Lower lobe of right lung (tissue), 2 donors: ENCODE measurements at regions not wholly inside any gene's neighbourhood (a gene's known extent, or its start where the extent isn't known, plus 50 kb on each side); places are given as distances from the start of the nearest gene placed in this dataset.
"Not testable (repeated sequence)": the region's sequence is repeated elsewhere in the genome, so short reads cannot be mapped to it uniquely, and the experiment has no call there.

Source experiments
- ATAC-seq, 2 donors: fragments of 200-7000 bp; cut with Tn5 transposase; one replicate each; pipeline ENCODE4 v1.9.1; 2020 to 2022; ENCODE audit warnings: mild to moderate bottlenecking in 2 of 2, moderate library complexity in 2 of 2
- DNase-seq: peaks from one replicate; pipeline ENCODE4 v3.0.0-alpha.2; 2020
- H3K27ac ChIP-seq: fragments of 200-600 bp; one replicate; pipeline ENCODE4 v1.8.0; 2022
- H3K27me3 ChIP-seq: fragments of 200-600 bp; one replicate; pipeline ENCODE4 v1.8.0; 2022; ENCODE audit warnings: low read depth
- H3K36me3 ChIP-seq: fragments of 200-600 bp; one replicate; pipeline ENCODE4 v1.8.0; 2022; ENCODE audit warnings: mild to moderate bottlenecking
- H3K4me1 ChIP-seq: fragments of 200-600 bp; one replicate; pipeline ENCODE4 v1.8.0; 2022
- H3K4me3 ChIP-seq: fragments of 200-600 bp; one replicate; pipeline ENCODE4 v1.8.0; 2022; ENCODE audit warnings: mild to moderate bottlenecking
- H3K9me3 ChIP-seq: fragments of 200-600 bp; one replicate; pipeline ENCODE4 v1.8.0; 2022
- intact Hi-C: fragments of 100-400 bp; cut with DNase I; formaldehyde crosslinking; loops from one replicate; pipeline ENCODE4 v1.11.0; 2022
- TF ChIP-seq, protein P1 (sequence below): fragments of 200-600 bp; IDR thresholded peaks from one replicate; pipeline ENCODE4 v1.8.0; 2022; ENCODE audit warnings: antibody characterized with exemption, mild to moderate bottlenecking
- donor health status: DM: no; HTN: yes; CAD: no; lungs with severe emphysema.

DNA sequence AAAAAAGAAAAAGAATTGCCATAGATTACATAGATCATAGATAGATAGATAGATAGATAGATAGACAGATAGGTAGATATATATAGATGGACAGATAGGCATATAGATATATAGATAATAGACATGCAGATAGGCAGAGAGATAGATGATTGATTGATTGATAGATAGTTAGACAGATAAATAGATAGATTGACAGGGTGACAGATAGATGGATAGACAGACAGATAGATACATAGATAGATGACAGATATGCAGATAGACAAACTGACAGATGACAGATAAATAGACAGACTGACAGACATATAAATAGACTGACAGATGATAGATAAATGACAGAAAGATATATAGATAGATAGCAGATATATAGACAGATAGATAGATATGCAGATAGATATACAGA, 474.0 kb downstream of the IRS2 start:
- TF ChIP-seq, protein P1, sequence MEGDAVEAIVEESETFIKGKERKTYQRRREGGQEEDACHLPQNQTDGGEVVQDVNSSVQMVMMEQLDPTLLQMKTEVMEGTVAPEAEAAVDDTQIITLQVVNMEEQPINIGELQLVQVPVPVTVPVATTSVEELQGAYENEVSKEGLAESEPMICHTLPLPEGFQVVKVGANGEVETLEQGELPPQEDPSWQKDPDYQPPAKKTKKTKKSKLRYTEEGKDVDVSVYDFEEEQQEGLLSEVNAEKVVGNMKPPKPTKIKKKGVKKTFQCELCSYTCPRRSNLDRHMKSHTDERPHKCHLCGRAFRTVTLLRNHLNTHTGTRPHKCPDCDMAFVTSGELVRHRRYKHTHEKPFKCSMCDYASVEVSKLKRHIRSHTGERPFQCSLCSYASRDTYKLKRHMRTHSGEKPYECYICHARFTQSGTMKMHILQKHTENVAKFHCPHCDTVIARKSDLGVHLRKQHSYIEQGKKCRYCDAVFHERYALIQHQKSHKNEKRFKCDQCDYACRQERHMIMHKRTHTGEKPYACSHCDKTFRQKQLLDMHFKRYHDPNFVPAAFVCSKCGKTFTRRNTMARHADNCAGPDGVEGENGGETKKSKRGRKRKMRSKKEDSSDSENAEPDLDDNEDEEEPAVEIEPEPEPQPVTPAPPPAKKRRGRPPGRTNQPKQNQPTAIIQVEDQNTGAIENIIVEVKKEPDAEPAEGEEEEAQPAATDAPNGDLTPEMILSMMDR = no peak
- Histone ChIP-seq H3K36me3 (no peaks in the 10 kb centered on the region), H3K4me3 (no peak overlapping the region), H3K27ac (no peak overlapping the region), H3K27me3 (no peaks in the 10 kb centered on the region), H3K4me1 (no peaks in the 10 kb centered on the region), H3K9me3 (no peaks in the 10 kb centered on the region)
- intact Hi-C loops = no loop called here
- ATAC-seq (no peak), DNase-seq (no peak)

DNA sequence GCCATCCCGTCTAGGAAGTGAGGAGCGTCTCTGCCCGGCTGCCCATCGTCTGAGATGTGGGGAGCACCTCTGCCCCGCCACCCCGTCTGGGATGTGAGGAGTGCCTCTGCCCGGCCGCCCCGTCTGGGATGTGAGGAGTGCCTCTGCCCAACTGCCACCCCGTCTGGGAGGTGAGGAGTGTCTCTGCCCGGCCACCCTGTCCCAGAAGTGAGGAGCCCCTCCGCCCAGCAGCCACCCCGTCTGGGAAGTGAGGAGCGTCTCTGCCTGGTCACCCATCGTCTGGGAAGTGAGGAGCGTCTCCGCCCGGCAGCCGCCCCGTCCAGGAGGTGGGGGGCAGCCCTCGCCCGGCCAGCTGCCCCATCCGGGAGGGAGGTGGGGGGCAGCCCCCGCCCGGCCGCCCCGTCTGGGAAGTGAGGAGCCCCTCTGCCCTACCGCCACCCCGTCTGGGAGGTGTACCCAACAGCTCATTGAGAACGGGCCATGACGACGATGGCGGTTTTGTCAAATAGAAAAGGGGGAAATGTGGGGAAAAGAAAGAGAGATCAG, 474.9 kb downstream of the IRS2 start:
- H3K36me3 ChIP-seq, H3K27me3 ChIP-seq, H3K4me1 ChIP-seq, intact Hi-C loops, DNase-seq, H3K9me3 ChIP-seq, H3K27ac ChIP-seq, ATAC-seq, H3K4me3 ChIP-seq: not testable (repeated sequence)

DNA sequence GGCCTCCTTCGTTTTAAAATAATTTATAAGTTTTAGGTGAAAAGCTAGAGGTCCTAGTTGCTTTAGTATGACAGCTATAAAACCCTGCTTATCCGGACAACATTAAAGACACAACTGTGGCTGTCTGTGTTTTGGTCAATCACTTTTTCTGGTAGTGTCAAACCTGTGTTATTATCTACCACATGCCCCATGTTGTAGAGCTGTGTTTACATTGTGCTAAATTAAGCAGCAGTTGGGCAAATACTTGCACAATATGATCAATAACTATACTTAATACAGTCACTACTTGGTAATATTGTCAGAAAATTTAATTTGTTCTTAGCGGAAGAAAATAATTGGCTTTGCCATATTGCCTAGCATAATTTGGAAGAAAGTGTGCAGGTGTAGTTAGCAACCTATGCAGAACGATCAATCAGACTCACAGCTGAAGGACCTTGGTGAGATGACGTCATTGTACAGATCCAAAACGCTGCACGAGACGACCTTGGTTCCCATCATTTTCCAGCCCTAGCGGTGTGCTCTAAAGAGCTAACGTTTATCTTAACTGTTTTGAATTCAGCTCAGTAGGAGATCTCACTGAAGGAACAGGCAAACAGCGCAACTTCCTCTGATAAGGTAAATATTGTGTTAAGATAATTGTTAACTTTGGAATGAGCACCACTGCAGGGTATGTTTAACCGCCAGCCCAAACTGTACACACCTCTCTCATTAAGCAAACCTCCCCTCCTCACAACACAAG, 476.6 kb downstream of the IRS2 start:
- intact Hi-C loops = no loop called here
- ATAC-seq = peak; percentile 42 to 91
- TF ChIP-seq, protein P1 = no peak

DNA sequence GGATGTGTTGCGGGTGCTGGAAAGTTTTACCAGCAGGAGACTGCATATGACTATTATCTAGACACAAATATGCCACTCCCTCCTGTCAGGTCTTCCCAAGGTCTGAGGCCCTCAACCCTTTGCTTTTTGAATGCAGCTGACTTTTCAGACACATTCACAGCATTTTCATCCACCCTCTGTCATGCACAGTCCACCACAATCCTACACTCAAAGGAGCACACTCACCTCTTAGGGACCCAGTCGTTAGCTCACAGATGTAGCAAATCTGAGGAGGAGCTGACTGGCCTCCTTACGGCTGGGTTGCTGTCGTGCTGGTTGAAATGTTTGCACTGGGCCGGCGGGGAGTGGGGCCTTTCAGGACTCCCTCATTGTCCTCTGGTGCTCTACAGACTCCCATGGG, 479.4 kb downstream of the IRS2 start:
- no peak for ATAC-seq
- H3K9me3 ChIP-seq = no peaks in the 10 kb centered on the region
- no peak overlapping the region for H3K27ac ChIP-seq
- no peaks in the 10 kb centered on the region for H3K27me3 ChIP-seq
- TF ChIP-seq, protein P1 = no peak
- H3K4me3 ChIP-seq = no peak overlapping the region
- intact Hi-C loops = no loop called here
- DNase-seq = no peak
- H3K36me3 ChIP-seq = no peaks in the 10 kb centered on the region
- no peaks in the 10 kb centered on the region for H3K4me1 ChIP-seq

More for the DNA sequence above, 476.6 kb downstream of the IRS2 start:
- Histone ChIP-seq H3K27me3 (no peaks in the 10 kb centered on the region), H3K9me3 (no peaks in the 10 kb centered on the region), H3K27ac (no peak overlapping the region), H3K4me3 (no peak overlapping the region), H3K4me1 (no peaks in the 10 kb centered on the region), H3K36me3 (no peaks in the 10 kb centered on the region)
- no peak for DNase-seq

DNA sequence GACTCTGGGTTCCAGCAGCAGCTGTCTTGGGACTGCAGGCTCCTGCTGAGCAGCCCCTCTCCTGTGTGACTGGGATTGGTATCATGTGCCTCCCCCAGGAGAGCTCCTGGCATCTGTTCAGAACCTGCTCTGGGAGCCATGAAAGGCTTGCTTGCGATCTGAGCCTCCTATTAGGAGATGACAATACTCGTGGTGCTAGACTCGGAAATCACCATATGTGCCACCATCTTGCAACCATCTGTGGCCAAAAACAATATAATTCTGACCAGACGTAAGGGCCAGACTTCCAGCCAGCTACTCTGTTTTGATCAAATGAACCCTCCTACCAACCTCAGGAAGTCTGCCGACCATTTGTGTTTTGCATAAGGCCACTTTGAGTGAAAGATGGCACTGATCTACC, 484.7 kb downstream of the IRS2 start:
- DNase-seq (no peak), ATAC-seq (no peak)
- no peaks in the 10 kb centered on the region for H3K36me3 ChIP-seq
- no peaks in the 10 kb centered on the region for H3K4me1 ChIP-seq
- intact Hi-C loops = no loop called here
- H3K9me3 ChIP-seq = no peaks in the 10 kb centered on the region
- no peak overlapping the region for H3K4me3 ChIP-seq
- H3K27ac ChIP-seq = no peak overlapping the region
- H3K27me3 ChIP-seq = no peaks in the 10 kb centered on the region
- TF ChIP-seq, protein P1 = no peak

DNA sequence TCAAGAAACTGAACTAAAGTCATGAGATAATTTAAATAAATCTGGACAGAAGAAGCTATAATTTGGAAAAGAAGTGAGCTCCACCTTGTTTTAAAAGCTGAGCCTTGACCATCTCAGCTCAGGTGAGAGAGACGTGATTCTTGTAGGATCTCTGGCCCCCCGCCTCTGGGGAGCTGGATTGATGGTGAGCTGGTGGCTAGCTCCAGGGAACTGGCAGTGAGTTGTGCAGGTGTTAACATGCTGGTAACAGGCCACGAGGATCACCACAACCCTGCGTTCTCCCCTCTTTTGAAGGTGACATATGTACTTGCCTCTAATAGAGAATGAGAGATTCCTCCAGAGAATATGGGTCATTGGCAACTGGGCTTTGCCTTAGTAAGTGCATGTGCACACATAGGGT, 485.1 kb downstream of the IRS2 start:
- Histone ChIP-seq H3K27me3 (no peaks in the 10 kb centered on the region), H3K4me3 (no peak overlapping the region), H3K9me3 (no peaks in the 10 kb centered on the region), H3K27ac (no peak overlapping the region), H3K36me3 (no peaks in the 10 kb centered on the region), H3K4me1 (no peaks in the 10 kb centered on the region)
- ATAC-seq (no peak), DNase-seq (no peak)
- intact Hi-C loops = no loop called here
- TF ChIP-seq, protein P1 = no peak
